ENCODE measurements at regions not wholly inside any gene's neighbourhood (a gene's known extent, or its start where the extent isn't known, plus 50 kb on each side); places are given as distances from the start of the nearest gene placed in this dataset.
"Not testable (repeated sequence)": the region's sequence is repeated elsewhere in the genome, so short reads cannot be mapped to it uniquely, and the experiment has no call there.

- DNase-seq = no peak
These were observed 51.6 kb upstream of the MPP7 start for GRCh38 chr10:28354511-28354910.

- no peak for DNase-seq
These were observed 52.5 kb upstream of the MPP7 start for GRCh38 chr10:28355376-28355775.

- DNase-seq = no peak
These were observed 56.5 kb upstream of the MPP7 start for GRCh38 chr10:28359334-28359733.

GRCh38 chr10:28360175-28360574 lies 57.3 kb upstream of the MPP7 start:
- DNase-seq = no peak

GRCh38 chr10:28363376-28363775 lies 60.5 kb upstream of the MPP7 start:
- no peak for DNase-seq

- no peak for DNase-seq
These were observed 63.0 kb upstream of the MPP7 start for GRCh38 chr10:28365840-28366239.

- DNase-seq = no peak
These were observed 64.1 kb upstream of the MPP7 start for GRCh38 chr10:28366994-28367393.

GRCh38 chr10:28367413-28367812 lies 64.5 kb upstream of the MPP7 start:
- DNase-seq = peak; percentile 38

GRCh38 chr10:28367929-28368484 lies 65.1 kb upstream of the MPP7 start:
- DNase-seq = peak; percentile 90

GRCh38 chr10:28370107-28370835 lies 67.4 kb upstream of the MPP7 start:
- no peak for DNase-seq

- not testable (repeated sequence) for DNase-seq
These were observed 68.8 kb upstream of the MPP7 start for GRCh38 chr10:28371638-28372037.

- no peak for DNase-seq
These were observed 71.2 kb upstream of the MPP7 start for GRCh38 chr10:28374036-28374435.

- no peak for DNase-seq
These were observed 72.8 kb upstream of the MPP7 start for GRCh38 chr10:28375399-28376354.

- no peak for DNase-seq
These were observed 76.2 kb upstream of the MPP7 start for GRCh38 chr10:28378986-28379585.

GRCh38 chr10:28381466-28381865 lies 78.6 kb upstream of the MPP7 start:
- DNase-seq = peak; percentile 73

GRCh38 chr10:28381903-28382347 lies 79.1 kb upstream of the MPP7 start:
- peak; percentile 93 for DNase-seq

GRCh38 chr10:28382525-28383269 lies 79.8 kb upstream of the MPP7 start:
- peak; percentile 81 for DNase-seq

- DNase-seq = no peak
These were observed 81.7 kb upstream of the MPP7 start for GRCh38 chr10:28384557-28384956.

GRCh38 chr10:28385748-28386502 lies 83.1 kb upstream of the MPP7 start:
- DNase-seq = no peak

- no peak for DNase-seq
These were observed 83.6 kb upstream of the MPP7 start for GRCh38 chr10:28386503-28386868.

GRCh38 chr10:28387140-28387539 lies 84.3 kb upstream of the MPP7 start:
- no peak for DNase-seq
